Testis (tissue), 2 donors: ENCODE measurements at regions not wholly inside any gene's neighbourhood (a gene's known extent, or its start where the extent isn't known, plus 50 kb on each side); places are given as distances from the start of the nearest gene placed in this dataset.

Experiments used
- DNase-seq: peaks from one replicate; pipeline ENCODE4 v3.0.0-alpha.2; 2019
- H3K27ac ChIP-seq, 2 donors: fragments of 200-600 bp; sonication (generic); one replicate each; pipeline ENCODE4 v1.5.1; 2019
- H3K27me3 ChIP-seq: fragments of 200-600 bp; sonication (generic); one replicate; pipeline ENCODE4 v1.5.1; 2019
- H3K36me3 ChIP-seq: fragments of 200-600 bp; sonication (generic); one replicate; pipeline ENCODE4 v1.5.1; 2017; ENCODE audit warnings: low read depth; ENCODE audit errors: missing control alignments
- H3K4me1 ChIP-seq: fragments of 200-600 bp; sonication (generic); one replicate; pipeline ENCODE4 v1.5.1; 2019
- H3K4me3 ChIP-seq, 2 donors: fragments of 200-600 bp; sonication (generic); one replicate each; pipeline ENCODE4 v1.5.1; 2017 to 2019
- H3K9me3 ChIP-seq: fragments of 200-600 bp; sonication (generic); one replicate; pipeline ENCODE4 v1.5.1; 2017
- POLR2A ChIP-seq: fragments of 450-650 bp; IDR thresholded peaks from one replicate; pipeline ENCODE4 v1.6.1; 2017; ENCODE audit warnings: antibody characterized with exemption, mild to moderate bottlenecking, moderate library complexity
- WGBS, 2 donors: methylation state at CpG; one replicate each; pipeline ENCODE4 v1.1.5; 2018; 5-methylcytosine and 5-hydroxymethylcytosine counted together
- intact Hi-C: fragments of 100-400 bp; cut with DNase I; formaldehyde crosslinking; loops from one replicate; pipeline ENCODE4 v1.15.1; 2023; ENCODE audit warnings: low total_unique reads
- TF ChIP-seq, protein P1 (sequence below), 3 experiments: fragments of 450-650 bp in 2 of 3; fragments of 200-600 bp in 1 of 3; sonication (generic) in 1 of 3; IDR thresholded peaks; one replicate each; pipeline ENCODE4 v1.5.1; 2016 to 2019; ENCODE audit warnings: antibody characterized with exemption in 3 of 3, mild to moderate bottlenecking in 2 of 3, moderate library complexity in 1 of 3

DNA sequence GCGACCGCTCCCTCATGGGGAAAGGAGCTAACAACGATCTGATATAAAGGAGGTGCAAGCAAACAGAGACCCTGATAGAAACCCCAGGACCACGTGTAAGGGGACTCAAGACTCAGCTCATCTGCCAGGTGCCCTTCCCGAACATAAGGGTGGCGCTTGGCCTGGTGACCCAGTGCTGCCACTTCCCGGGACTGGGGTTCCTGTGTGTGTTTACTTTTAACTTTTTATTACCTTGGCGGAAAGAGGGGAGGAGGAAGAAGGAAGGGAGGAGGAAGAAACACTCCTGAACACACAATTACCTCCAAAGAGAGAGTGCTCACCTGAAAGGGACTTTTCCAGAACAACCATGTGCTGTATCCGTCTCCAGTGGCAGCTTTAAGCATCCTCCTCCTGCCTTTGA lies 56.5 kb upstream of the EDAR start:
- WGBS, 2 donors = 74 to 75% methylated on average over 8 to 9 of the region's 9 CpGs
- no peaks in the 10 kb centered on the region for H3K4me1 ChIP-seq
- H3K9me3 ChIP-seq = no peaks in the 10 kb centered on the region
- intact Hi-C loops = no loop called here
- H3K27me3 ChIP-seq = no peaks in the 10 kb centered on the region
- no peak overlapping the region for H3K4me3 ChIP-seq
- no peak overlapping the region for H3K27ac ChIP-seq
- no peak for DNase-seq
- TF ChIP-seq, protein P1, sequence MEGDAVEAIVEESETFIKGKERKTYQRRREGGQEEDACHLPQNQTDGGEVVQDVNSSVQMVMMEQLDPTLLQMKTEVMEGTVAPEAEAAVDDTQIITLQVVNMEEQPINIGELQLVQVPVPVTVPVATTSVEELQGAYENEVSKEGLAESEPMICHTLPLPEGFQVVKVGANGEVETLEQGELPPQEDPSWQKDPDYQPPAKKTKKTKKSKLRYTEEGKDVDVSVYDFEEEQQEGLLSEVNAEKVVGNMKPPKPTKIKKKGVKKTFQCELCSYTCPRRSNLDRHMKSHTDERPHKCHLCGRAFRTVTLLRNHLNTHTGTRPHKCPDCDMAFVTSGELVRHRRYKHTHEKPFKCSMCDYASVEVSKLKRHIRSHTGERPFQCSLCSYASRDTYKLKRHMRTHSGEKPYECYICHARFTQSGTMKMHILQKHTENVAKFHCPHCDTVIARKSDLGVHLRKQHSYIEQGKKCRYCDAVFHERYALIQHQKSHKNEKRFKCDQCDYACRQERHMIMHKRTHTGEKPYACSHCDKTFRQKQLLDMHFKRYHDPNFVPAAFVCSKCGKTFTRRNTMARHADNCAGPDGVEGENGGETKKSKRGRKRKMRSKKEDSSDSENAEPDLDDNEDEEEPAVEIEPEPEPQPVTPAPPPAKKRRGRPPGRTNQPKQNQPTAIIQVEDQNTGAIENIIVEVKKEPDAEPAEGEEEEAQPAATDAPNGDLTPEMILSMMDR (IDR thresholded peaks at IDR 0.05) = no peak
- TF ChIP-seq POLR2A = no peak
- no peaks in the 10 kb centered on the region for H3K36me3 ChIP-seq

DNA sequence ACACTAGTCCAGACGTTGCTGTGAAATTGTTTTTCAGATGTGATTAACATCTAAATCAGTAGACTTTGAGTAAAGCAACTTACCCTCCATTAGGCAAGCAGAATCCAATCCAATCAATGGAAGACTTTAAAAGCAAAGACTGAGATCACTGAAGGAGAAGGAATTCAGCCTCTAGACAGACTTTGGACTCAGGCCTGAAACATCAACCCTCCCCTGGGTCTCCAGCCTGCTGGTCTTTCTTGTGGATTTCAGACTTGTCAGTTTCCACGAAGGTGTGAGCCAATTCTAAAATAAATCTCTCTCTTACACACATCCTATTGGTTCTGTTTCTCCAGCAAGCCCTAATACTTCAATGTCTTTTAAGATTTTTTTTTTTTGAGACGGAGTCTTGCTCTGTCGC lies 50.0 kb upstream of the EDAR start:
- no peak for DNase-seq
- H3K27me3 ChIP-seq = no peaks in the 10 kb centered on the region
- no peaks in the 10 kb centered on the region for H3K9me3 ChIP-seq
- no peak for TF ChIP-seq POLR2A
- TF ChIP-seq, protein P1 (IDR thresholded peaks at IDR 0.05) = no peak
- 66 to 78% methylated on average over 4 of the region's 4 CpGs for WGBS, 2 donors
- H3K4me3 ChIP-seq = no peak overlapping the region
- intact Hi-C loops = no loop called here
- H3K4me1 ChIP-seq = no peaks in the 10 kb centered on the region
- H3K36me3 ChIP-seq = no peaks in the 10 kb centered on the region
- H3K27ac ChIP-seq = no peak overlapping the region
